GM19397 (cell line): ENCODE measurements at regions not wholly inside any gene's neighbourhood (a gene's known extent, or its start where the extent isn't known, plus 50 kb on each side); places are given as distances from the start of the nearest gene placed in this dataset.
"Not testable (repeated sequence)": the region's sequence is repeated elsewhere in the genome, so short reads cannot be mapped to it uniquely, and the experiment has no call there.

Experiments used
- ATAC-seq: cut with Tn5 transposase; IDR thresholded peaks from one replicate; pipeline ENCODE4 v1.9.1; 2021; ENCODE audit warnings: mild to moderate bottlenecking, moderate library complexity; ENCODE audit not compliant: unreplicated experiment

DNA sequence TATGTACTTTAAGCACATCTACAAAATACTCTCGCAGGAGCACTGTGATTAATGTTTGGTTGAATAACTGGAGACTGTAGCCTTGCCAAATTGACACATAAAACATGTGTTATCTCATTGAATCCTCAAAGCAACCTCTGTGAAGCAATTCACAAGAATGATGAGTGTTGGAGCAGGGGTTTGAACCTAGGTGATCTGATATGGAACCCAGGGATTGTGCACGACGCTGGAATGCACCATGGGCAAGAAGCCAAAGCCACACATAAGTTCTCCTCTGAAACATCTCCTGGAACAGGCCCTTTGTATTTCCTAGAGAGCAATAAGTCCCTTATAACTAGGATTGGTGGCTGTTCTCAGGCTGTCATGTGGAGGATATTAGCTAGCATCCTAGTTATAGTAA lies 124.6 kb upstream of the IVNS1ABP start:
- no peak for ATAC-seq

DNA sequence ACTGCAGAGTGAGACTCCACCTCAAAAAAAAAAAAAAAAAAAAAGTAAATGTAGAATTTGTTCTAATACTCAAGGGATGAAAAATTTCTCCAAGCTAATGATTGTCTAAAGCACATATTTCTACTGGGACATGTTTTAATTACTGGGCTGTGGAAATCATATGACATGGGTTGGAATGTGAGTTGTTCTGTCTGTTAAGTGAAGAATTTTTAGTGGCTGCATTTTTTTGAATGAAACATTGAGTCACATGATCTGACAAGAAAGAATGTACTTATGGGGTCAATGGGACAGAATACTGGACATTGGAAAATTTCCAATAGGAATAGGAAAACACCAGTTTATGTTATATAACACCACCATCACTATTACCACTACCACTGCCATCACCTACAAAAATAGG lies 123.8 kb upstream of the IVNS1ABP start:
- no peak for ATAC-seq

DNA sequence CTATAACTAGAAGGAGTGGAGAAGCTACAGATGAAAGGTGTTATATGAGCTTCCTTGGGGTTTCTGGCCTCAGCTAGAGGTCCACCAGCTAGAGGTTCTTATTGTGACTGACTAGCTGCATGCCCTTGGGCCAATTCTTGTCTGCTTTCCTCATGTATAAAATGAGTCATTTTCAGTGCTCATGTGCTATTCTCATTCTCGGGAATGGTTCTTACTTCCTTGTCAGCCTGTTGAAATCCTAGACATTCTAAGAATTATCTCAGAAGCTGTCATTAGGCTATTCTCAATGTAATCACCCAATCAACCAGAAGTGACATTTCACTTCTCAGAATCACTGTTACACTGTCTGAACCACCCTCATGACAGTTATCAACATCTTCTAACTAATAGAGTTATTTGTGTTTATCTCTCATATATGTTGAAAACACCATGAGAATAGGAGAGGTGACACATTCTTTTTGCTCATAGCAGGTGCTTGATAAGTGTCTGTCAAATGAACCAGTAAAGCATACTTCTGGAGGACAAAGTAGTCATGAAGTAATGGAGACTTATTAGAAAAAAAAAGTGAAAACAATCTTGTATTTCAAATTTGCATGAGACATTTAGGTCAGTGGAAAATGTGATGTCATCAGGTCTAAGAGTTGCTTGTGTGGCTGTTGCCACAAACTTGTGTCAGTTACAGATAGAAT lies 122.8 kb upstream of the IVNS1ABP start:
- peak; percentile 74 for ATAC-seq

DNA sequence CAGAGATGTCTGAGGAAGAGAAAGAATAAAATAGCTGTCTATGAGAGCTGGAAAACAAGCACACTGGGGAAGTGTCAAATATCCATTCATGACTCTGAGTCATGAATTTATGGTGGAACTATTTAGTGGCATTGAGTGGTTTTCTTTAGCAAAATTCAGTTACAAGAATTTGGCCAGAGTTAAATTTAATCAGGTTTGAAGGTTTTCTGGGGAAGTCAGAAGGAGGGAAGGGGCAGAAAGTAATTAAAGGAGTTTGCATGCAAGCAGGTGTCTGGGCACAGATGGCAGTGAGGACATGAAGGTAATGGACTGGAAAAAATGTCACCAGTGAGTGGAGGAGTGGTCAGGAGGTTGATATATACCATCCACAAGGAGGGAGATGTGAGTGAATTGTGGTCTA lies 121.9 kb upstream of the IVNS1ABP start:
- peak; percentile 11 for ATAC-seq

DNA sequence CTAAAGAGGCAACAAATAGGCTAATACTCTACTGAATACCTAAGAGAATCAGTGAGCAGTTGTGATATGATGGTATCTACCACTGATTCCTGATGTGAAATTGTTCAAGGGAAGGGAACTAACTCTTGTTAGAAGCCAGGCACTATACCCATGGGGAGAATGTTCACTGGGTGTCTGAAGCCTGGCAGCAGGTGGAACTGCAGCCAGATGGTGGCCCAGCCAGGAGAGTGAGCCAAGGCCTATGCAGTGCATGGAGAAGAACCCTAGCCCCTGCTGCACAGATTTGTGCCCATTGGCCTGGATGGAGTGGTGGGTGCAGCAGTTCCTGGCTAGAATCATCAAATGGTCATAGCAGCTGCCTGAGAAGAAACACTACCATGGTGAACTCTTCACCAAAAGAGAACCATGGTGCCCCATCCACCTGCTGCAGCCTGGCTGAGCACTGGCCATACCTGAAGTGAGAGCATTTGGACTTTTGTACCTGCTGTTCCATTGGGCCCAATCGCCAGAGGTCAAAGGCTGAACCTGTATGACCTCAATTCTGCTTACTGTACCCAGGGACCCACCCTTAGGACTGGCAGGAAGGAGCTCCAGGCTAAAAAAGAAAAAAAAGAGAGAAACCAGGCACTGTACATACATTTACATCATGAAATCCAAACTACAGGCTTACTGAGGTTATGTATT lies 118.8 kb upstream of the IVNS1ABP start:
- ATAC-seq: no peak

GRCh38 chr1:185434721-185435120 lies 117.7 kb upstream of the IVNS1ABP start:
- no peak for ATAC-seq

DNA sequence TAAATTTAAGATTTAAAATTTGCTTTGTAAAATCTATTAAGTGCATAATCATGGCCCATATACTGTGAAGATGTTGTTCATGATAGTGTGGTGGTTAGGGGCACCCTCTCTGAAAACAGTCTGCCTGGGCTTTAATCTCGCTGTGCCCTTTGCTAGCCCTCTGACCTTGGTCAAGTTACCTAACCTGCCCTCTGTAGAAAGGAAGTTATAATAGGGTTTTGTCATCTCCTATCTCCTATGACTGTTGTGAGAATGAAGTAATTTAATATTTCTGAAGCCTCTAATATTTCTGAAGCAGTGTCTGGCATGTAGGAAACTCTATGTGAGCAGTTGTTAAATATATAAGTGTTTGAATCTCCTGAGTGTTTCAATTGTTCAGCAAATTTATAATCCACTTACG lies 116.6 kb upstream of the IVNS1ABP start:
- no peak for ATAC-seq

GRCh38 chr1:185432948-185433347 lies 115.9 kb upstream of the IVNS1ABP start:
- no peak for ATAC-seq

DNA sequence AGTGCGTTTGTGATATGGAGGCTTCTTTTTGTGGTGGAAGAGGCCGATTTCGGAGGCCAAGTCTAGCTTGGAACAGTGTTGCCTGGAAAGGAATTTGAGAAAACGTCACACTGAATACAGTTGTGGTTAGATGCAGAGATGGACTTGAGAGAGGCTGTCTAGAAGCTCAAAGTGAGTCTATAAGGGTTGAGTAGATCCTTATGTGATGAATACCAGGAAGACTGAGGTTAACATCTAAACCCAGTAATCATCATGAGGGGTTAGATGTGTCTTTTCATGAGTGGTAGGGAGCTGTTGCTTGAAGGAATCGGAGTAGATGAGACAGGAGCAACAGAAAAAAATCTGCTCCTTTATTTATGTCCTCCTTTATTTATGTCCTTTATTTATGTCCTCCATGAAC lies 114.6 kb upstream of the IVNS1ABP start:
- ATAC-seq: no peak

DNA sequence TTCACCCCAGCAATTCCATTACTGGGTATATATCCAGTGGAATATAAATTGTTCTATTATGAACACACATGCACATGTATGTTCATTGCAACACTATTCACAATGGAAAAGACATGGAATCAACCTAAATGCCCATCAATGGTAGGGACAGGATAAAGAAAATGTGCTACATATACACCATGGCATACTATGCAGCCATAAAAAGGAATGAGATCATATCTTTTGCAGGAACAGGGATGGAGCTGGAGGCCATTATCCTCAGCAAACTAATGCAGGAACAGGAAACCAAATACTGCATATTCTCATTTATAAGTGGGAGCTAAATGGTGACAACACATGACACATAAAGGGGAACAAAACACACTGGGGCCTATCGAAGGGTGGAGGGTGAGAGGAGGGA lies 112.6 kb upstream of the IVNS1ABP start:
- not testable (repeated sequence) for ATAC-seq

DNA sequence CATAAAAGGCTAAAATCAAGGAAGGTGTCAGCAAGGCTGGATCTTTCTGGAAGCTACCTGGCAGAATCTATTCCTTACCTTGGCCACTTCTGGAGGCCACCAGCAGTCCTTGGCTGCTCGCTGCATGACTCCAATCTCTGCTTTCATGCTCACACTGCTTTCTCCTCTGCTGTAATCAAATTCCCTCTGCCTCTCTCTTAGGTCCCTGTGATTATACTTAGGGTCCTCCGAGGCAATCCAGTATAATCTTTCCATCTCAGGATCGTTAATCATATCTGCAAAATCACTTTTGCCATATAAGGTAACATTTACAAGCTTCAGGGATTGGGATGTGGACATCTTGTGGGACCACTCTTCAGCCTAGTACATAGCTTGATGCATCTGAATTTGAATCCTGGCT lies 110.7 kb upstream of the IVNS1ABP start:
- ATAC-seq: no peak

GRCh38 chr1:185427264-185427663 lies 110.2 kb upstream of the IVNS1ABP start:
- no peak for ATAC-seq

DNA sequence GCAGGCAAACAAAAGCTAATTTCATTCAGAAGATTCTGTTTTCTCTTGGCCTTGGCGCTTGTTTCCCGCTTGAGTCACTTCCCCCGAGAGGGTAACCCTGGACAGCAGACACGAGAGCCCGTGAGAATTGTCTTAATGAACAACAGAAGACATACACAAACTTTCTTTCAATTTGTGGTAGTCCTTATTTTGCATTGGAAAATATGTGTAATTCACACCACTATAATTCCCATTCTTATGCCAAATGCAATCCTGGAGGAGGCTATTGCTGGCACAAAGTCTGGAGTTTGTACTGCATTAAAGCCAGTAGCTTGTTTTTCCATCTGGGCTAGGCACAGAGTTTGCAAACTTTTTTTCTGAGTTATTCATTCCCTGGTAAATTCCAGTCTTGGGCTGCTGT lies 109.8 kb upstream of the IVNS1ABP start:
- no peak for ATAC-seq

GRCh38 chr1:185425163-185425562 lies 108.1 kb upstream of the IVNS1ABP start:
- no peak for ATAC-seq

DNA sequence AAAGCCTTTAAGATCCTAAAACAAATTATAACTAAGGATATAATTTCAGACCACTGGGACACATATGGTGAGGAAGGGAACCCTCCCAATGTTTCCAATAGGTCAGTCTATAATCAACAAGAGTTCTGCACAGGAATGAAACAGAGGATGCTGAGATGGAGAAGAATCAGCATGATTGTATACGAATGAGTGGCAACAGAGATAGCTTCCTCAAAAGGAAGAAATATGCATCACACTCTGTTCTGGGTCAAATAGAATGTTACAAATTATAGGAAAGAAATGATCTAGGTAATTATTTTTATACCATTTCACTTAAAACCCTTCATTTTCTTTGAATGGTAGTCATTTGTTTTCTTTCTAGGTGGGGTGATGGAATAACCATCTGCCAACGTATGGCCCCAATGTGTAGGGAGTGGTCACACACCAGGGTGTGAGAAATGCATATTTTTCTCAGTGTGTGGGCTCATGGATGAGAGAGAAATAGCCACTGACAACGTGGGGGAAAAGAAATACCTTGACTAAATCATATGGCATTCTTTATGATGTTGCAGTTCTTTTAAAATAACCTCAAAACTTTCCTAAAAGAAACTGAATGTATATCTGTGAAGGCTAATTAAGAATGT lies 104.6 kb upstream of the IVNS1ABP start:
- no peak for ATAC-seq

DNA sequence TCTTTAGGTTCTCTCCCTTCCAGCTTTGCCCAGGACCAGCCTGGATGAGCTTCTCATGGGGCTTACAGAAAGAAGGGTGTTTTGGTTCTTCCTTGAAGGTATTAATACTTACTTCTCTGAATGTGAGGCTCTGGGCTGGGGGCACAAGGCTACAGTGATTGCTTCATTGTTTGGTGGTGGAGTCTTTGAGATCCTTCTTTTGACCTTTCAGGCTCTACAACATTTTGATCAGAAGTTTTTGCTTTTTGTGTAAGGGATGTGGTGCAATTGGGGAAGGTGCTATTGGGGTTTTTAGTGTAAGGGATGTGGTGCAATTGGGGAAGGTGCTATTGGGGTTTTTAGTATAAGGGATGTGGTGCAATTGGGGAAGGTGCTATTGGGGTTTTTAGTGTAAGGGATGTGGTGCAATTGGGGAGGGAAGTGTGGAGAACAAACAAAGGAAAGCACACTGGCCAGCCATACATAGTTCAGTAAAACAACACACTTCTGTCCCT lies 103.6 kb upstream of the IVNS1ABP start:
- no peak for ATAC-seq

GRCh38 chr1:185419718-185420117 lies 102.7 kb upstream of the IVNS1ABP start:
- no peak for ATAC-seq

DNA sequence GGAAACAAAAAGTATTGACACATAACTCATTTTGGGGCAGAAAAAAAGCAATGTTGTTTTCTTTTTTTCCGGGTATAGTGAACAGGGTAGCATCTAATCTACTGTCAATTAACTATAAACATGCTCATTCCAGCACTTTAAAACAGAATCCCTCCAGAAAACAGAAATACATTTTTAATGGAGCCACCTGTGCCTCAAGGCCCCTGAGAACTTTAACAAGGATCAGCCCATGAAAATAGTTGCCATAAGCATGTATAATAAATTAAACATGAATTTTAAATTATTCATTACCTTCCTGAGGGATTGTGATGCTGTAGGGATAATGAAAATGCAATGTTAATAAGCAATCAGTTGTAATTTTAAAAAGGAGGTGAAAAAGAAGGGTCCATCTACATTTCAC lies 101.4 kb upstream of the IVNS1ABP start:
- ATAC-seq: no peak

DNA sequence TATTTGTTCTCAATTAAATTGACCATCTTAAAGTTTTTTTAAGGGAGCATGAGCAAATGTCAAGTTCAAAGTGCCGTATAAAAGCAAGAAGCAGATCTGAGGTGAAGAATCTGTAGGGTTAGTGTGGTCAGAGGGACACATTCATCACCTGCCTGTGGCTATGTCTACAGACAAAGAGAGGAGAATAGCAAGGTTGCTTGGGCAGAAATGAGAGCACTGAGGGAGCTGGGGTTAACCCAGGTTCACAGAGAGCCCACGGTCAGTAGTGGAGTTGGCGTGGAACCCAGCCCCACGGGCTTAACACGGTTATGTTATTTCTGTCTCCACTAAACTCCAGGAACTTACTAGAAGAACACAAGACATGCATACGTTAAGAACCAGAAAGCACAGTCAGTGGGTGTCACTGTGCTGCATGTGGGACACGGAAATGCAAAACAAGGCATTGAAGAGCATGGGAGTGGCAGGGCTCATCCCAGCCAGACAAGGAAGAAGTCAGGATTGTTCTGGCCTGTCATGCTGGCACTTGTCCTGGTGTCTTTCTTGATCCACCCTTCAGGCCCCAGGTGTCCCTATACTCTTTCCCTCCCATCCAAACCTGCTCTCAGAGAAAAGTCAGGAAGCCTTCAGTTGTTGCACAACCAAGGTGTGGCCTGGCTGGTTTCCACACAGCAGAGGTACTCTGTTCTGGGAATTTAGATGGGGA lies 95.5 kb upstream of the IVNS1ABP start:
- no peak for ATAC-seq

- no peak for ATAC-seq
Observed at GRCh38 chr1:185409763-185410528, 92.9 kb upstream of the IVNS1ABP start.

- no peak for ATAC-seq
Observed at GRCh38 chr1:185409345-185409744, 92.3 kb upstream of the IVNS1ABP start.
